Jurkat, Clone E6-1 (cell line): ENCODE measurements at regions not wholly inside any gene's neighbourhood (a gene's known extent, or its start where the extent isn't known, plus 50 kb on each side); places are given as distances from the start of the nearest gene placed in this dataset.

ENCODE experiments used
- DNase-seq: peaks from one replicate; pipeline ENCODE4 v3.0.0-alpha.2; 2011; ENCODE audit warnings: low read depth, low spot score
- H3K4me3 ChIP-seq: 2 replicates; pipeline ENCODE4 v1.5.1; 2011; ENCODE audit warnings: mild to moderate bottlenecking, low read length, control low read depth, moderate library complexity

- H3K4me3 ChIP-seq = no peak overlapping the region
- no peak for DNase-seq
These were observed 383.7 kb upstream of the IRAK1BP1 start for GRCh38 chr6:78483553-78484197.

- DNase-seq = no peak
- no peak overlapping the region for H3K4me3 ChIP-seq
These were observed 382.9 kb upstream of the IRAK1BP1 start for GRCh38 chr6:78484198-78485064.

GRCh38 chr6:78487401-78487800, 379.9 kb upstream of the IRAK1BP1 start:
- no peak for DNase-seq
- no peak overlapping the region for H3K4me3 ChIP-seq

- H3K4me3 ChIP-seq = no peak overlapping the region
- no peak for DNase-seq
These were observed 377.5 kb upstream of the IRAK1BP1 start for GRCh38 chr6:78489874-78490273.

GRCh38 chr6:78492351-78493017, 374.9 kb upstream of the IRAK1BP1 start:
- DNase-seq = no peak
- H3K4me3 ChIP-seq = no peak overlapping the region

- no peak for DNase-seq
- no peak overlapping the region for H3K4me3 ChIP-seq
These were observed 366.9 kb upstream of the IRAK1BP1 start for GRCh38 chr6:78500299-78501089.

- H3K4me3 ChIP-seq = no peak overlapping the region
- no peak for DNase-seq
These were observed 364.9 kb upstream of the IRAK1BP1 start for GRCh38 chr6:78502386-78502887.

- H3K4me3 ChIP-seq = no peak overlapping the region
- no peak for DNase-seq
These were observed 362.2 kb upstream of the IRAK1BP1 start for GRCh38 chr6:78505178-78505577.

GRCh38 chr6:78511009-78511408, 356.3 kb upstream of the IRAK1BP1 start:
- DNase-seq = no peak
- no peak overlapping the region for H3K4me3 ChIP-seq

GRCh38 chr6:78513856-78514255, 353.5 kb upstream of the IRAK1BP1 start:
- DNase-seq = peak; percentile 18
- no peak overlapping the region for H3K4me3 ChIP-seq

GRCh38 chr6:78515271-78515670, 352.1 kb upstream of the IRAK1BP1 start:
- H3K4me3 ChIP-seq = no peak overlapping the region
- DNase-seq = no peak

- no peak for DNase-seq
- H3K4me3 ChIP-seq = no peak overlapping the region
These were observed 350.0 kb upstream of the IRAK1BP1 start for GRCh38 chr6:78517399-78517798.

- DNase-seq = no peak
- no peak overlapping the region for H3K4me3 ChIP-seq
These were observed 343.7 kb upstream of the IRAK1BP1 start for GRCh38 chr6:78523622-78524021.

- H3K4me3 ChIP-seq = no peak overlapping the region
- DNase-seq = no peak
These were observed 341.4 kb upstream of the IRAK1BP1 start for GRCh38 chr6:78525976-78526375.

GRCh38 chr6:78526432-78526831, 340.9 kb upstream of the IRAK1BP1 start:
- H3K4me3 ChIP-seq = no peak overlapping the region
- DNase-seq = no peak

GRCh38 chr6:78528926-78529325, 338.4 kb upstream of the IRAK1BP1 start:
- no peak overlapping the region for H3K4me3 ChIP-seq
- no peak for DNase-seq

- H3K4me3 ChIP-seq = no peak overlapping the region
- no peak for DNase-seq
These were observed 337.1 kb upstream of the IRAK1BP1 start for GRCh38 chr6:78530208-78530607.

- DNase-seq = no peak
- H3K4me3 ChIP-seq = no peak overlapping the region
These were observed 333.9 kb upstream of the IRAK1BP1 start for GRCh38 chr6:78533426-78533825.

- H3K4me3 ChIP-seq = no peak overlapping the region
- no peak for DNase-seq
These were observed 333.5 kb upstream of the IRAK1BP1 start for GRCh38 chr6:78533876-78534275.
